GM21717 (cell line): ENCODE measurements at regions not wholly inside any gene's neighbourhood (a gene's known extent, or its start where the extent isn't known, plus 50 kb on each side); places are given as distances from the start of the nearest gene placed in this dataset.
"Not testable (repeated sequence)": the region's sequence is repeated elsewhere in the genome, so short reads cannot be mapped to it uniquely, and the experiment has no call there.

Source experiments
- ATAC-seq: cut with Tn5 transposase; IDR thresholded peaks from one replicate; pipeline ENCODE4 v1.9.1; 2021; ENCODE audit warnings: mild to moderate bottlenecking, moderate library complexity; ENCODE audit not compliant: unreplicated experiment

GRCh38 chr1:79974659-79975058 lies 968.1 kb upstream of the ADGRL4 start:
- no peak for ATAC-seq

- no peak for ATAC-seq
These were observed 963.4 kb upstream of the ADGRL4 start for GRCh38 chr1:79969886-79970285.

- no peak for ATAC-seq
These were observed 959.9 kb upstream of the ADGRL4 start for GRCh38 chr1:79966438-79966837.

- ATAC-seq = no peak
These were observed 953.1 kb upstream of the ADGRL4 start for GRCh38 chr1:79959635-79960034.

GRCh38 chr1:79955966-79956365 lies 949.4 kb upstream of the ADGRL4 start:
- ATAC-seq = no peak

- ATAC-seq = no peak
These were observed 944.0 kb upstream of the ADGRL4 start for GRCh38 chr1:79950511-79950910.

- ATAC-seq = no peak
These were observed 938.9 kb upstream of the ADGRL4 start for GRCh38 chr1:79945391-79945790.

GRCh38 chr1:79929356-79929755 lies 922.8 kb upstream of the ADGRL4 start:
- ATAC-seq = no peak

- ATAC-seq = no peak
These were observed 922.4 kb upstream of the ADGRL4 start for GRCh38 chr1:79928901-79929300.

GRCh38 chr1:79920960-79921669 lies 914.6 kb upstream of the ADGRL4 start:
- ATAC-seq = no peak

GRCh38 chr1:79914896-79915295 lies 908.4 kb upstream of the ADGRL4 start:
- ATAC-seq = no peak

- no peak for ATAC-seq
These were observed 906.3 kb upstream of the ADGRL4 start for GRCh38 chr1:79912813-79913212.

GRCh38 chr1:79903321-79903720 lies 896.8 kb upstream of the ADGRL4 start:
- no peak for ATAC-seq

- no peak for ATAC-seq
These were observed 895.9 kb upstream of the ADGRL4 start for GRCh38 chr1:79902418-79902817.

GRCh38 chr1:79899914-79900313 lies 893.4 kb upstream of the ADGRL4 start:
- no peak for ATAC-seq

- no peak for ATAC-seq
These were observed 889.6 kb upstream of the ADGRL4 start for GRCh38 chr1:79896140-79896539.

GRCh38 chr1:79895573-79895972 lies 889.0 kb upstream of the ADGRL4 start:
- no peak for ATAC-seq

GRCh38 chr1:79894129-79894528 lies 887.6 kb upstream of the ADGRL4 start:
- not testable (repeated sequence) for ATAC-seq

- no peak for ATAC-seq
These were observed 880.5 kb upstream of the ADGRL4 start for GRCh38 chr1:79887059-79887458.

GRCh38 chr1:79885101-79885500 lies 878.6 kb upstream of the ADGRL4 start:
- ATAC-seq = no peak

GRCh38 chr1:79877086-79877485 lies 870.6 kb upstream of the ADGRL4 start:
- ATAC-seq = no peak

GRCh38 chr1:79875187-79875586 lies 868.7 kb upstream of the ADGRL4 start:
- ATAC-seq = no peak

GRCh38 chr1:79874289-79874688 lies 867.8 kb upstream of the ADGRL4 start:
- no peak for ATAC-seq
